PFSK-1 (cell line): ENCODE measurements at regions not wholly inside any gene's neighbourhood (a gene's known extent, or its start where the extent isn't known, plus 50 kb on each side); places are given as distances from the start of the nearest gene placed in this dataset.

Source experiments
- FOXP2 ChIP-seq: optimal IDR thresholded peaks from 2 replicates; pipeline ENCODE3; 2011; ENCODE audit warnings: borderline replicate concordance, control low read depth, inconsistent platforms; ENCODE audit not compliant: insufficient read depth; ENCODE audit errors: extremely low read length, extremely low read depth
- POLR2AphosphoS5 ChIP-seq: IDR thresholded peaks from 2 replicates; pipeline ENCODE4 v1.6.1; 2012; ENCODE audit warnings: low read depth, mild to moderate bottlenecking, control low read depth, low read length, moderate library complexity
- REST ChIP-seq, 2 experiments: IDR thresholded peaks; 2 replicates each; pipeline versions ENCODE4 v1.6.1 to v1.8.0; 2011 to 2012; ENCODE audit warnings: low read depth in 2 of 2, low read length in 2 of 2, control low read depth in 1 of 2, inconsistent platforms in 1 of 2, mild to moderate bottlenecking in 1 of 2, moderate library complexity in 1 of 2; ENCODE audit not compliant: insufficient read depth in 1 of 2
- SIN3A ChIP-seq: IDR thresholded peaks from 2 replicates; pipeline ENCODE4 v1.6.1; 2012; ENCODE audit warnings: mild to moderate bottlenecking, low read length, moderate library complexity, borderline replicate concordance; ENCODE audit not compliant: insufficient read depth
- TAF1 ChIP-seq: IDR thresholded peaks from 2 replicates; pipeline ENCODE4 v1.6.1; 2012; ENCODE audit warnings: low read length, control low read depth, borderline replicate concordance; ENCODE audit not compliant: insufficient read depth

- TF ChIP-seq SIN3A, result no peak
- TF ChIP-seq FOXP2, result no peak
- no peak for TF ChIP-seq TAF1
- no peak for TF ChIP-seq REST (IDR thresholded peaks at IDR 0.05; ENCODE audit: insufficient read depth in 1 of 2, low read depth in 2 of 2, low read length in 2 of 2)
- TF ChIP-seq POLR2AphosphoS5, result no peak
These were observed 226.7 kb downstream of the SYK start for GRCh38 chr9:91028166-91028827.

GRCh38 chr9:91029650-91030361, 228.2 kb downstream of the SYK start:
- TF ChIP-seq TAF1 (no peak), POLR2AphosphoS5 (no peak), FOXP2 (no peak), SIN3A (no peak), REST (IDR thresholded peaks at IDR 0.05; ENCODE audit: insufficient read depth in 1 of 2, low read depth in 2 of 2, low read length in 2 of 2) (no peak)

- no peak for TF ChIP-seq REST (IDR thresholded peaks at IDR 0.05; ENCODE audit: insufficient read depth in 1 of 2, low read depth in 2 of 2, low read length in 2 of 2)
- no peak for TF ChIP-seq SIN3A
- TF ChIP-seq TAF1, result no peak
- TF ChIP-seq FOXP2, result no peak
- no peak for TF ChIP-seq POLR2AphosphoS5
These were observed 230.5 kb downstream of the SYK start for GRCh38 chr9:91032121-91032531.

GRCh38 chr9:91033270-91033669, 231.7 kb downstream of the SYK start:
- TF ChIP-seq SIN3A (no peak), REST (IDR thresholded peaks at IDR 0.05; ENCODE audit: insufficient read depth in 1 of 2, low read depth in 2 of 2, low read length in 2 of 2) (no peak), POLR2AphosphoS5 (no peak), FOXP2 (no peak), TAF1 (no peak)
